Trophoblast cell (in vitro differentiated cells and primary cell): ENCODE measurements at regions not wholly inside any gene's neighbourhood (a gene's known extent, or its start where the extent isn't known, plus 50 kb on each side); places are given as distances from the start of the nearest gene placed in this dataset.
"Not testable (repeated sequence)": the region's sequence is repeated elsewhere in the genome, so short reads cannot be mapped to it uniquely, and the experiment has no call there.

Experiments
- DNase-seq, 2 donors: peaks; one replicate each; pipeline ENCODE4 v3.0.0-alpha.2; 2016
- H2AFZ ChIP-seq: 2 replicates; pipeline ENCODE4 v1.6.1; 2013; ENCODE audit warnings: low read length, moderate library complexity, mild to moderate bottlenecking; ENCODE audit not compliant: insufficient read depth, poor library complexity
- H2AK5ac ChIP-seq: 2 replicates; pipeline ENCODE4 v1.6.1; 2013; ENCODE audit warnings: mild to moderate bottlenecking, low read length
- H2BK120ac ChIP-seq: 2 replicates; pipeline ENCODE4 v1.6.1; 2013; ENCODE audit warnings: low read length, mild to moderate bottlenecking, moderate library complexity; ENCODE audit not compliant: insufficient read depth, poor library complexity
- H2BK12ac ChIP-seq: 2 replicates; pipeline ENCODE4 v1.6.1; 2013; ENCODE audit warnings: mild to moderate bottlenecking, low read length, moderate library complexity
- H2BK5ac ChIP-seq: 2 replicates; pipeline ENCODE4 v1.6.1; 2013; ENCODE audit warnings: low read length, low read depth, moderate library complexity, mild to moderate bottlenecking; ENCODE audit not compliant: poor library complexity
- H3K14ac ChIP-seq: 2 replicates; pipeline ENCODE4 v1.6.1; 2013; ENCODE audit warnings: mild to moderate bottlenecking, low read length
- H3K18ac ChIP-seq: 2 replicates; pipeline ENCODE4 v1.6.1; 2013; ENCODE audit warnings: mild to moderate bottlenecking, low read length
- H3K23ac ChIP-seq: 2 replicates; pipeline ENCODE4 v1.6.1; 2013; ENCODE audit warnings: low read length
- H3K27ac ChIP-seq: 2 replicates; pipeline ENCODE4 v1.5.1; 2013; ENCODE audit warnings: low read depth, mild to moderate bottlenecking, inconsistent platforms, low read length, moderate library complexity
- H3K27me3 ChIP-seq: 2 replicates; pipeline ENCODE4 v1.6.1; 2013; ENCODE audit warnings: inconsistent platforms, mild to moderate bottlenecking, low read length, moderate library complexity; ENCODE audit not compliant: insufficient read depth
- H3K36me3 ChIP-seq, 2 experiments: 1 replicate in 1 of 2; 2 replicates in 1 of 2; pipeline ENCODE4 v1.6.1; 2013; ENCODE audit warnings: low read length in 2 of 2, mild to moderate bottlenecking in 2 of 2, moderate library complexity in 1 of 2; ENCODE audit not compliant: insufficient read depth in 2 of 2, control insufficient read depth in 1 of 2
- H3K4ac ChIP-seq: 2 replicates; pipeline ENCODE4 v1.6.1; 2013; ENCODE audit warnings: low read depth, mild to moderate bottlenecking, low read length, moderate library complexity
- H3K4me1 ChIP-seq, 2 experiments: 1 replicate in 1 of 2; 2 replicates in 1 of 2; pipeline ENCODE4 v1.6.1; 2013; ENCODE audit warnings: low read length in 2 of 2, mild to moderate bottlenecking in 2 of 2, moderate library complexity in 1 of 2; ENCODE audit not compliant: insufficient read depth in 2 of 2, control insufficient read depth in 1 of 2
- H3K4me2 ChIP-seq: 2 replicates; pipeline ENCODE4 v1.6.1; 2013; ENCODE audit warnings: inconsistent platforms, mild to moderate bottlenecking, low read length, moderate library complexity
- H3K4me3 ChIP-seq: 2 replicates; pipeline ENCODE4 v1.5.1; 2013; ENCODE audit warnings: mild to moderate bottlenecking, low read depth, low read length, inconsistent platforms
- H3K79me1 ChIP-seq: one replicate; pipeline ENCODE4 v1.6.1; 2013; ENCODE audit warnings: low read length
- H3K79me2 ChIP-seq: 2 replicates; pipeline ENCODE4 v1.6.1; 2013; ENCODE audit warnings: low read length, mild to moderate bottlenecking; ENCODE audit not compliant: control insufficient read depth, insufficient read depth, poor library complexity
- H3K9ac ChIP-seq: 2 replicates; pipeline ENCODE4 v1.6.1; 2013; ENCODE audit warnings: mild to moderate bottlenecking, low read length
- H3K9me3 ChIP-seq: 2 replicates; pipeline ENCODE4 v1.6.1; 2013; ENCODE audit warnings: low read depth, mild to moderate bottlenecking, control low read depth, inconsistent platforms, low read length; ENCODE audit not compliant: insufficient read depth
- H4K12ac ChIP-seq: 2 replicates; pipeline ENCODE4 v1.6.1; 2013; ENCODE audit warnings: low read depth, mild to moderate bottlenecking, low read length, moderate library complexity
- H4K8ac ChIP-seq: 2 replicates; pipeline ENCODE4 v1.6.1; 2013; ENCODE audit warnings: low read depth, mild to moderate bottlenecking, low read length, moderate library complexity
- H4K91ac ChIP-seq: one replicate; pipeline ENCODE4 v1.6.1; 2013; ENCODE audit warnings: low read depth, mild to moderate bottlenecking, low read length, moderate library complexity
- WGBS: extraction: QIAGEN DNeasy Blood & Tissue Kit; methylation state at CpG from one replicate; pipeline ENCODE4 v1.1.7; 2013; ENCODE audit warnings: missing lambda C conversion rate; ENCODE audit not compliant: insufficient read length, insufficient coverage; ENCODE audit errors: extremely low coverage; 5-methylcytosine and 5-hydroxymethylcytosine counted together

DNA sequence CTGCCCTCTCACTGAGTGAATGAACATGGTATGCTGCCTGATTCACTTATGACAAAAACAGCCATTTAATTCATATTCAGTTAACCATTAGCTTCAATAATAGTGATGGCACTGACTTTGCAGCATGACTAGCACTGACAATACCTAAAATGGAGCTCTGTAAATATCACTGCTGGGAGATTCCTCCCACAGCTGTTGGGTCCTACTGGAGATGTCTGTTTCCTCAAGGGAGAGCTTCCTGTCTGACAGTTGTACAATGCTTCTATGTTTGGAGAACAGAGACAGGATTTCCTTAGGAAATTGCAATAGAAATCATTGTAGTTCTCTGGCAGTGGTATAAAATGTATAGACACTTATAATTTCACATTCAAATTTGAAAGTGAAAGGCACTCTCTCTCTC lies 695.9 kb upstream of the CDH8 start:
- no peak overlapping the region for H2BK12ac ChIP-seq
- no peak overlapping the region for H2BK5ac ChIP-seq
- H4K12ac ChIP-seq: no peak overlapping the region
- H3K14ac ChIP-seq: no peak overlapping the region
- DNase-seq: no peak
- H3K4me3 ChIP-seq: no peak overlapping the region
- H4K91ac ChIP-seq: no peak overlapping the region
- H3K23ac ChIP-seq: no peak overlapping the region
- H2BK120ac ChIP-seq: no peak overlapping the region
- no peak overlapping the region for H3K18ac ChIP-seq
- H3K27ac ChIP-seq: no peak overlapping the region
- no peak overlapping the region for H3K4ac ChIP-seq
- no peaks in the 10 kb centered on the region for H3K36me3 ChIP-seq
- H3K4me2 ChIP-seq: no peak overlapping the region
- no peak overlapping the region for H3K9ac ChIP-seq
- H2AFZ ChIP-seq: no peak overlapping the region
- H2AK5ac ChIP-seq: no peak overlapping the region
- no peaks in the 10 kb centered on the region for H3K4me1 ChIP-seq
- H3K79me2 ChIP-seq: no peaks in the 10 kb centered on the region
- no peaks in the 10 kb centered on the region for H3K79me1 ChIP-seq
- no peaks in the 10 kb centered on the region for H3K9me3 ChIP-seq
- no peaks in the 10 kb centered on the region for H3K27me3 ChIP-seq
- no peak overlapping the region for H4K8ac ChIP-seq

GRCh38 chr16:62724670-62725269 lies 688.5 kb upstream of the CDH8 start:
- H3K4ac ChIP-seq, H3K23ac ChIP-seq, H3K27me3 ChIP-seq, H2AFZ ChIP-seq, H2BK120ac ChIP-seq, H2BK5ac ChIP-seq, H3K14ac ChIP-seq, H3K27ac ChIP-seq, H3K9me3 ChIP-seq, H4K12ac ChIP-seq, H2BK12ac ChIP-seq, H3K79me2 ChIP-seq, H2AK5ac ChIP-seq, H3K79me1 ChIP-seq, H3K4me1 ChIP-seq, H3K18ac ChIP-seq, H4K91ac ChIP-seq, H3K4me2 ChIP-seq, H3K4me3 ChIP-seq, H3K9ac ChIP-seq, H4K8ac ChIP-seq, H3K36me3 ChIP-seq, DNase-seq: not testable (repeated sequence)
- no CpG with 5 or more reads among the region's 48 CpGs for WGBS

DNA sequence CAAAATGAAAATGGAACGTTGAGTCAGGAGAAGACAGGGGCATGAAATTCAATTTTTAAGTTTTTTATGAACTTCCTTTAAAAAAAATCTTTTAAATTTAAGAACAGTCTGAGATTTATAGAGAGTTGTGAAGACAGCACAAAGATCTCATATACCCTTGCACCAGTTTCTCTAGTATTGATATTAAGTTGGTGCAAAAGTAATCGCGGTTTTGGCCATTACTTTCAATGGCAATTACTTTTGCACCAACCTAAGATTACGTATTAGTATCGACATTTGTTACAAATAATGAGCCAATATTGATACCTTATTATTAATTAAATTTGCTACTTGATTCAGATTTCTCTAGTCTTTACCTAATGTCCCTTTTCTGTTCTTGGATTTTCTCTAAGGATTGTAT lies 684.4 kb upstream of the CDH8 start:
- Histone ChIP-seq H3K14ac (no peak overlapping the region), H2BK5ac (no peak overlapping the region), H3K36me3 (no peaks in the 10 kb centered on the region), H3K9ac (no peak overlapping the region), H2AK5ac (no peak overlapping the region), H3K4ac (no peak overlapping the region), H3K4me3 (no peak overlapping the region), H2AFZ (no peak overlapping the region), H2BK12ac (no peak overlapping the region), H3K79me1 (no peaks in the 10 kb centered on the region), H3K9me3 (peaks cover 2% of the 10 kb centered on the region), H3K23ac (no peak overlapping the region), H3K27ac (no peak overlapping the region), H3K4me1 (no peaks in the 10 kb centered on the region), H4K91ac (no peak overlapping the region), H4K8ac (no peak overlapping the region), H4K12ac (no peak overlapping the region), H2BK120ac (no peak overlapping the region), H3K79me2 (no peaks in the 10 kb centered on the region), H3K27me3 (no peaks in the 10 kb centered on the region), H3K4me2 (no peak overlapping the region), H3K18ac (no peak overlapping the region)
- WGBS: no CpG with 5 or more reads among the region's 5 CpGs
- no peak for DNase-seq

GRCh38 chr16:62717026-62717425 lies 680.8 kb upstream of the CDH8 start:
- no peak overlapping the region for H4K8ac ChIP-seq
- no CpG with 5 or more reads among the region's 2 CpGs for WGBS

More at GRCh38 chr16:62717026-62717425, 680.8 kb upstream of the CDH8 start:
- Histone ChIP-seq H3K14ac (no peak overlapping the region), H2BK120ac (no peak overlapping the region), H3K4me1 (no peaks in the 10 kb centered on the region), H4K91ac (no peak overlapping the region), H3K27me3 (no peaks in the 10 kb centered on the region), H3K27ac (no peak overlapping the region), H3K4ac (no peak overlapping the region), H3K4me3 (no peak overlapping the region), H4K12ac (no peak overlapping the region), H3K9me3 (no peaks in the 10 kb centered on the region), H3K79me2 (no peaks in the 10 kb centered on the region), H3K9ac (no peak overlapping the region), H3K4me2 (no peak overlapping the region), H3K79me1 (no peaks in the 10 kb centered on the region), H2AK5ac (no peak overlapping the region), H3K18ac (no peak overlapping the region), H2BK12ac (no peak overlapping the region), H2BK5ac (no peak overlapping the region), H3K23ac (no peak overlapping the region), H3K36me3 (no peaks in the 10 kb centered on the region), H2AFZ (no peak overlapping the region)
- no peak for DNase-seq
